ENCODE measurements at regions not wholly inside any gene's neighbourhood (a gene's known extent, or its start where the extent isn't known, plus 50 kb on each side); places are given as distances from the start of the nearest gene placed in this dataset.

DNA sequence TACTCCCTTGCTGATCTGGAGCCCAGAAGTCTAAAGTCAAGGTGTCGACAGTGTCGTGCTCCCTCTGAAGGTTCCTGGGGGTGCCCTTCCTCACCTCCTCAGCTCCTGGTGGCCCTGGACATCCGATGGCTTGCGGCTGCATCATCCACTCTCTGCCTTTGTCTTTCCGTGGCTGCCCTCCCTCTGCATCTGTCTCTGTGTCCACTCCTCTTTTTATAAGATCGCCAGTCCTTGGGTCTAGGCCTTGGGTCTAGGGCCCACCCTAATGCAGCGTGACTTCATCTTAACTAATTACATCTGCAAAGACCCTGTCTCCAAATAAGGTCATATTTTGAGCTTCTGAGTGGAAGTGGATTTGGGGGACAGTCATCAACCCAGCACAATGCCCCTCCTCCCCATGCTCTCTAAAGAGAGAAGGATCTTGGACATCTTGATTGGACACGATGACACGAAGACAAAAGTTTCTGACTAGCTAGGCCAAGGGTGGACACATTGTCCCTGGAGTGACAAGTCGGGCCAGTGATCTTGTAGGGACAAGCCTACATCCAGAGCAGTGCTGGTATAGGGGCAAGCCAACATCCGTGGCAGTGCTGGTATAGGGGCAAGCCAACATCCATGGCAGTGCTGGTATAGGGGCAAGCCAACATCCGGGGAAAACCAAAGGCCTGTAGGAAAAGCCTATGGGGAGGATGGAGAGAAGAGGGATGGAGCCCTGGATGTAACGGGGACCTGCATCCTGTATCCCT, 93.9 kb upstream of the DIO3 start:
- no peak for DNase-seq (ENCODE audit: low spot score)

- no peak for DNase-seq (ENCODE audit: low spot score)
Measured at GRCh38 chr14:101469382-101470247, 91.7 kb upstream of the DIO3 start.

- DNase-seq (ENCODE audit: low spot score) = no peak
Measured at GRCh38 chr14:101470266-101470665, 91.0 kb upstream of the DIO3 start.

GRCh38 chr14:101471723-101472517, 89.4 kb upstream of the DIO3 start:
- DNase-seq (ENCODE audit: low spot score) = no peak

GRCh38 chr14:101472518-101472849, 88.8 kb upstream of the DIO3 start:
- no peak for DNase-seq (ENCODE audit: low spot score)

DNA sequence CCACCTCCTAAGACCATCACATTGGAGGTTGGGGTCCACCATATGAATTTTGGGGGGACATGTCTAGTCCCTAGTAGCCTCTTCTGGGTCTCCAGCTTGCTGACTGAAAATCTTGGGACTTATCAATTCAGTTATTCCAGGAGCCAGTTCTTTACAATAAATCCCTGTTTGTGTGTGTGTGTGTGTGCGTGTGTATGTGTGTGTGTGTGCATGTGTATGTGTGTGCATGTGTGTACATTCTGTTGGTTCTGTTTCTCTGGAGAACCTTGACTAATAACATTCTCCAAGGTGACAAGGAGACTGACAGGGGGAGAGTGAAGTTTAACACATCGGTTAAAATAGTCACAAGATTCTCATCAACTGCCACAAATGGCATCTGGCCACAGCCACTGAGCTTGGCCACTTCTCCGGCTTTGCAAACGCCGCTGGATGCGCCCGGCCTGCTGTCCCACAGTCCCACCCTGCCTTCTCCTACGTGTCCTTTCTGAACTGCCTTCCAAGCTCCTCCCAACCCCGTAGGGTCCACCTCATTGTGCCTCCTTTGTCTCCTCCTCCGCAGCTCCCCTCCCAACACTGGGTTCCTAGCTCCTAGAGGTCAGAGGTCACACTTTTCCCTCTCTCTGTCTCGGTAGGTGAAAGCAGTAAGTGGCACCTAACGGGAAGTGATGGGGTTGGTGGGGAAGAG, 88.1 kb upstream of the DIO3 start:
- DNase-seq (ENCODE audit: low spot score) = no peak

DNA sequence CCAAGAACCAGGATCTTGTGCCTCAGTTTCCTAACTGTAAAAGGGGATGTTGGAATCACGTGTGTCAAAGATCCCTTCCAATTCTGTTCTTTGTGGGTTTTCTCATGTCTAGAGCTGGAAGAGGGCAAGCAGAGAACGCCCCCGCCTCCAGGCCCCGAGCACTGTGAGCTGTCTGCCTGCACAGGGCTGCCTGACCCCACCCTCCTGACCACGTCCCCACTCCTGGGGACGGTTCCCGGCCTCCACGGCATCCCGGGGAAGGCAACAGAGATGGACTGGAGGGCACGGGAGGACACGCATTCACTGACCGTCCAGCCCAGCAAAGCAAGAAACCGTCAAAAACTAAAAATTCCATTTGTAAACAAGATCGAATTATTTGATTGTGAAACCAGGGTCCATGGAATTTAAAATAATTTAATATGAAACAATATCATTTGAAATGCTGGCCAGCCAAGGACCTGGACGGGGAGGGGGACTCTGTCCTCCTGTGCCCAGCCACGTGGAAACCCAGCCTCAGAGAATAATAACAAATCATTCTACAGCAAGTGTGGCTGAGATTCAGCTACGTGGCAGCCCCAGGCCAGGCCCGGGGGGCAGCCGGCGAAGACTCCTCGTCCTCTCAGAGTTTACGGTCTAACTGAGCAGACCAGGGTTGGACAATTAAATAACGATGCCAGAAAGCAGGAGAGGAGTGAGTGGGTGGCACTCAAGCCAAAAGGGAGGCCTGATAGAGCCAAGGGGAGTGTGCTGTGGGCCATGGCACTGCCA, 87.3 kb upstream of the DIO3 start:
- DNase-seq (ENCODE audit: low spot score) = no peak

DNA sequence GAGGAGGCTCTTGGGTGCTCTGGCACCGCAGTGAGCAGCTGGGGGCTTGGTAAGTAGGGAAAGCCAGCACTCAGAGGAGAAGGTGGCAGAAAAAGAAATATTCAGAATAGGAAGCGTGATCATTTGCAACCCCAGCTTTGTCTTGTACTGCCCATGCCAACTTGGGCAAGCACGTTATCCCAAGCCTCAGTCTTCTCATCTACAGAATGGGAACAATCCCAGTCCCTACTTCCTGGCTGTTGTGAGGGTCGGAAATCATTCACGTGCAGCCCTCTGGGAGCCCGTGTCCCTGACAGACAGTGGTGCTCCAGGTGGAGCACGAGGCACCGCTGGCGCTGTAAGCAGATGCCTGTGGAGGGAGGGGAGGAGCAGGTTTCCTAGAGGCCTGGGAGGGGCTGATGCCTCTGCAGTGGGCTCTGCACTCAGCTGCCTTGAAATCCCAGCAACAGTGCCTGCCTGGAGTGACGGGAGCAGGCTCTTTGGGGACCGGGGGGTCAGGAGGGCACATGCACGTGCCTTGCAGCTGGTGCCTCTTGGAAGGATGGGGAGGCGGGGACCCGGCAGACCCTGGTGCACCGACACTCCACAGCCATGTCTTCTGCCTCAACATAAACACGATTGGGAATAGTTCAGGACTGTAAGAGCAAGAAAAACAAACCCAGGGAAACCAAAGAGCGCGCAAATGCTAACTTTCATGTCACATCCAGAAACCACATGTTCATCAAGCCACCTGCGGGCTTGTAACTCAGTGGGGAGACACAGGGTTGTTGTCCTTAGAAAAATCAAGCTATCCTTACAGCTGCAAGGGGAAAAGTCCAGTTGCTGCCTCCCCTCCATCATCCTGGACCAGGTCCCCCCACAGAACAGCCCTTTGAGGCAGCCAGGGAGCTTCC, 86.5 kb upstream of the DIO3 start:
- no peak for DNase-seq (ENCODE audit: low spot score)

- no peak for DNase-seq (ENCODE audit: low spot score)
Measured at GRCh38 chr14:101475456-101476257, 85.6 kb upstream of the DIO3 start.

- no peak for DNase-seq (ENCODE audit: low spot score)
Measured at GRCh38 chr14:101476258-101476915, 84.9 kb upstream of the DIO3 start.

GRCh38 chr14:101476916-101477553, 84.3 kb upstream of the DIO3 start:
- DNase-seq (ENCODE audit: low spot score) = peak; percentile 78

DNA sequence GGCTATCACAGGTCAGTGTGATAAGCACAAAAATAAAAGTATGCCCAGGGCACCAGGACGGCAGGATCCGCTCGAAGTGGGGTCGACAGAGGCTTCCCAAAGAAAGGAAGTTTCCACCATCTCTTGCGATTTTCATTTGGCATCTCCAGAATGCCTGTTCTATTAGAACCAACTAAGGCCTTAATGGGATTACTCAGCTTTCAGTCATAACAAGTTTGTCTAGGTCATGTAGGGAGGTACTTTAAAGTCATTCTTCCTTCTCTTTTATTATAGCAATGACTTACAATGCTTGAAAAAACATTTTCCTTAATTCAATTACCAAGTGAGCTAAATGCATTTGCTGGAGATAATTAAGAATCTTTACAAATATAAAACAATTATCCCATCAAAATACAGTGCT, 83.6 kb upstream of the DIO3 start:
- no peak for DNase-seq (ENCODE audit: low spot score)

- no peak for DNase-seq (ENCODE audit: low spot score)
Measured at GRCh38 chr14:101478096-101478495, 83.2 kb upstream of the DIO3 start.

DNA sequence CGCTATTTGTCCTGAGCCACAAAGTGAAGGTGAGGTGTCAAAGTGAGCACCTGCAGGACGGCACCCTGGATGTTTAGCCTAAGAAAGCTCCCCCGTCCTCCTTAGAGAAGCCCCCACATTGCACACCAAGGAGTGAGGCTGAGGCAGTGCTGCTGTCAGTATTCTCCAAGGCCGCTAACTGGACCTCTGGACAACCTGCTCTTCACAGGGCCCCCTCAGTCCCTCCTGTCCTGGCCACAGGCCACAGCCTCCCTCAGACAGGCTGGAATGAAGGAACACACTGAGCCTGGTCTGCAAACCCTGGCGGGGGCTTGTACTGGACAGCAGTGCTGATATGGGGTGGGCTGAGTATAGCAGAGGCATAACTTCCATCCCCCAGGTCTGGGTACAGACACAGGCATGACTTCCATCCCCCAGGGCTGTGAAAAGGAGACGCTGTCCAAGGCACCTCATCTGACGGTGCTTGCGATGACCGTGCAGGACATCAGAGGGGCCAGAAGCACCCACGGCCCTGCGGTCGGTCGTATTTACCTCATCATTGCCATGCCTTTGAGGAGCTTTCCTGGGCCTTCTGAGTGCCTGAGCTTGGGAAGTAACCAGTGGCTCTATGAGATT, 82.4 kb upstream of the DIO3 start:
- DNase-seq (ENCODE audit: low spot score) = no peak

- DNase-seq (ENCODE audit: low spot score) = no peak
Measured at GRCh38 chr14:101480022-101480746, 81.1 kb upstream of the DIO3 start.

GRCh38 chr14:101480747-101481530, 80.4 kb upstream of the DIO3 start:
- DNase-seq (ENCODE audit: low spot score) = no peak

All from iPS-NIHi11 (cell line).